ENCODE measurements at regions not wholly inside any gene's neighbourhood (a gene's known extent, or its start where the extent isn't known, plus 50 kb on each side); places are given as distances from the start of the nearest gene placed in this dataset.

DNA sequence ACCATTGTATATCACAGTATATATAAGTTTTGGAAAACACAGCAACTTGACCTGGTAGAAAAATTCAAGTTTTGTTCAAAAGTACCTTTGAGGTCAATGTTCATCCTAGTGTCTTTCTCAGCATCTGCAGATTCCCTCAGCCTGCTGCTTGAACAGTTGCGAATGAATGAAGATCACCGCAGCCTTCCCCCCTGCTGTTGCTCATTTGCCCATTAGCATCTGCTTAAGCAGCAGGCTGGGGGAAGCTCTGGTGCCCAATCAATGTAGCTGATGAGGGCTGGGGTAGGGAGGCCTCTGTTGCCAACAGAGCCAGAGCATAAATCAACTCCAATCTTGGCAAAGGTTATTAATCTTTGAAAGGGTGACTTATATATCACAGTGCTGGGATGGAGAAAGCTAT lies 586.5 kb upstream of the PTPRD start:
- TF ChIP-seq, protein P1, sequence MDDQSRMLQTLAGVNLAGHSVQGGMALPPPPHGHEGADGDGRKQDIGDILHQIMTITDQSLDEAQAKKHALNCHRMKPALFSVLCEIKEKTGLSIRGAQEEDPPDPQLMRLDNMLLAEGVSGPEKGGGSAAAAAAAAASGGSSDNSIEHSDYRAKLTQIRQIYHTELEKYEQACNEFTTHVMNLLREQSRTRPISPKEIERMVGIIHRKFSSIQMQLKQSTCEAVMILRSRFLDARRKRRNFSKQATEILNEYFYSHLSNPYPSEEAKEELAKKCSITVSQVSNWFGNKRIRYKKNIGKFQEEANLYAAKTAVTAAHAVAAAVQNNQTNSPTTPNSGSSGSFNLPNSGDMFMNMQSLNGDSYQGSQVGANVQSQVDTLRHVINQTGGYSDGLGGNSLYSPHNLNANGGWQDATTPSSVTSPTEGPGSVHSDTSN (IDR thresholded peaks at IDR 0.05) = no peak
- TF ChIP-seq, protein P2, sequence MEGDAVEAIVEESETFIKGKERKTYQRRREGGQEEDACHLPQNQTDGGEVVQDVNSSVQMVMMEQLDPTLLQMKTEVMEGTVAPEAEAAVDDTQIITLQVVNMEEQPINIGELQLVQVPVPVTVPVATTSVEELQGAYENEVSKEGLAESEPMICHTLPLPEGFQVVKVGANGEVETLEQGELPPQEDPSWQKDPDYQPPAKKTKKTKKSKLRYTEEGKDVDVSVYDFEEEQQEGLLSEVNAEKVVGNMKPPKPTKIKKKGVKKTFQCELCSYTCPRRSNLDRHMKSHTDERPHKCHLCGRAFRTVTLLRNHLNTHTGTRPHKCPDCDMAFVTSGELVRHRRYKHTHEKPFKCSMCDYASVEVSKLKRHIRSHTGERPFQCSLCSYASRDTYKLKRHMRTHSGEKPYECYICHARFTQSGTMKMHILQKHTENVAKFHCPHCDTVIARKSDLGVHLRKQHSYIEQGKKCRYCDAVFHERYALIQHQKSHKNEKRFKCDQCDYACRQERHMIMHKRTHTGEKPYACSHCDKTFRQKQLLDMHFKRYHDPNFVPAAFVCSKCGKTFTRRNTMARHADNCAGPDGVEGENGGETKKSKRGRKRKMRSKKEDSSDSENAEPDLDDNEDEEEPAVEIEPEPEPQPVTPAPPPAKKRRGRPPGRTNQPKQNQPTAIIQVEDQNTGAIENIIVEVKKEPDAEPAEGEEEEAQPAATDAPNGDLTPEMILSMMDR (IDR thresholded peaks at IDR 0.05) = no peak
- TF ChIP-seq KDM1A (IDR thresholded peaks at IDR 0.05; ENCODE audit: low read depth) (no peak), SMC3 (IDR thresholded peaks at IDR 0.05) (no peak), MAFK (IDR thresholded peaks at IDR 0.05; ENCODE audit: partially characterized antibody) (no peak), POLR2A (IDR thresholded peaks at IDR 0.05; ENCODE audit: low read length) (no peak), EP300 (IDR thresholded peaks at IDR 0.05) (no peak)

Measured in A549 (cell line).